CD4-positive, alpha-beta T cell (primary cell): ENCODE measurements at regions not wholly inside any gene's neighbourhood (a gene's known extent, or its start where the extent isn't known, plus 50 kb on each side); places are given as distances from the start of the nearest gene placed in this dataset.

Experiments used
- ATAC-seq: fragments of 200-7000 bp; cut with Tn5 transposase; one replicate; pipeline ENCODE4 v1.10.0; 2022; ENCODE audit warnings: mild to moderate bottlenecking; ENCODE audit not compliant: poor library complexity
- CTCF ChIA-PET: fragments of 350-600 bp; sonication (Branson Sonifier 250); formaldehyde crosslinking; loops from one replicate; lab custom pipeline; 2021; ENCODE audit warnings: antibody characterized with exemption, inconsistent platforms; lab: Charles Lee
- POLR2A ChIA-PET: fragments of 350-600 bp; sonication (Branson Sonifier 250); formaldehyde crosslinking; loops from one replicate; lab custom pipeline; 2021; ENCODE audit warnings: antibody characterized with exemption, inconsistent platforms; lab: Charles Lee
- DNase-seq, 14 experiments: peaks; one replicate each; pipeline ENCODE4 v3.0.0-alpha.2; 2013 to 2020; ENCODE audit warnings: mixed read lengths in 2 of 14
- H3K27ac ChIP-seq, 2 donors: one replicate each; pipeline versions ENCODE4 v1.5.1 to v1.7.0; 2013; ENCODE audit warnings: low read length in 2 of 2, low read depth in 1 of 2, mild to moderate bottlenecking in 1 of 2
- H3K27me3 ChIP-seq, 2 experiments: 1 replicate in 1 of 2; 2 replicates in 1 of 2; pipeline versions ENCODE4 v1.6.1 to v1.7.0; 2013; ENCODE audit warnings: low read length in 2 of 2, control low read depth in 1 of 2, mild to moderate bottlenecking in 1 of 2, moderate library complexity in 1 of 2; ENCODE audit not compliant: insufficient read depth in 2 of 2, control insufficient read depth in 1 of 2
- H3K36me3 ChIP-seq: one replicate; pipeline ENCODE4 v1.6.1; 2013; ENCODE audit warnings: low read length, control low read depth; ENCODE audit not compliant: insufficient read depth
- H3K4me1 ChIP-seq: one replicate; pipeline ENCODE4 v1.6.1; 2013; ENCODE audit warnings: low read length, control low read depth; ENCODE audit not compliant: insufficient read depth
- H3K4me3 ChIP-seq: one replicate; pipeline ENCODE4 v1.5.1; 2013; ENCODE audit warnings: mild to moderate bottlenecking, low read length, moderate library complexity
- H3K9me3 ChIP-seq, 2 experiments: 1 replicate in 1 of 2; 2 replicates in 1 of 2; pipeline versions ENCODE4 v1.6.1 to v1.7.0; 2013; ENCODE audit warnings: low read length in 2 of 2, mild to moderate bottlenecking in 2 of 2, control low read depth in 1 of 2, moderate library complexity in 1 of 2; ENCODE audit not compliant: control insufficient read depth in 1 of 2, insufficient read depth in 1 of 2
- H3K27ac Mint-ChIP-seq: one replicate; pipeline ENCODE4 v1.8.0; 2020; ENCODE audit warnings: mixed read lengths
- H3K27me3 Mint-ChIP-seq: one replicate; pipeline ENCODE4 v1.8.0; 2021; ENCODE audit warnings: mixed read lengths
- H3K36me3 Mint-ChIP-seq: one replicate; pipeline ENCODE4 v1.8.0; 2021; ENCODE audit warnings: low read depth, mixed read lengths
- H3K4me1 Mint-ChIP-seq: one replicate; pipeline ENCODE4 v1.8.0; 2021; ENCODE audit warnings: low read depth, mixed read lengths
- H3K4me3 Mint-ChIP-seq: one replicate; pipeline ENCODE4 v1.8.0; 2020; ENCODE audit warnings: mild to moderate bottlenecking, mixed read lengths
- H3K9me3 Mint-ChIP-seq: one replicate; pipeline ENCODE4 v1.8.0; 2020; ENCODE audit warnings: mixed read lengths
- intact Hi-C, 2 experiments: fragments of 100-400 bp; cut with DNase I in 1 of 2; cut with micrococcal nuclease in 1 of 2; formaldehyde crosslinking; loops; one replicate each; pipeline versions ENCODE4 v1.15.1 to v1.9.0; 2023 to 2025; cut with DNase I, micrococcal nuclease
- TF ChIP-seq, protein P1 (sequence below): fragments of 200-600 bp; IDR thresholded peaks from one replicate; pipeline ENCODE4 v1.8.0; 2022; ENCODE audit warnings: antibody characterized with exemption, mild to moderate bottlenecking

GRCh38 chr1:185488808-185489207 is 171.8 kb upstream of the IVNS1ABP start:
- no peak overlapping the region for H3K4me3 ChIP-seq
- H3K36me3 ChIP-seq: no peaks in the 10 kb centered on the region
- ATAC-seq (no peak), DNase-seq (no peak)
- Mint-ChIP-seq H3K27me3 (no peaks in the 10 kb centered on the region), H3K4me1 (no peaks in the 10 kb centered on the region), H3K27ac (no peak overlapping the region), H3K36me3 (no peaks in the 10 kb centered on the region), H3K4me3 (no peak overlapping the region), H3K9me3 (no peaks in the 10 kb centered on the region)
- no peaks in the 10 kb centered on the region for H3K9me3 ChIP-seq
- TF ChIP-seq, protein P1, sequence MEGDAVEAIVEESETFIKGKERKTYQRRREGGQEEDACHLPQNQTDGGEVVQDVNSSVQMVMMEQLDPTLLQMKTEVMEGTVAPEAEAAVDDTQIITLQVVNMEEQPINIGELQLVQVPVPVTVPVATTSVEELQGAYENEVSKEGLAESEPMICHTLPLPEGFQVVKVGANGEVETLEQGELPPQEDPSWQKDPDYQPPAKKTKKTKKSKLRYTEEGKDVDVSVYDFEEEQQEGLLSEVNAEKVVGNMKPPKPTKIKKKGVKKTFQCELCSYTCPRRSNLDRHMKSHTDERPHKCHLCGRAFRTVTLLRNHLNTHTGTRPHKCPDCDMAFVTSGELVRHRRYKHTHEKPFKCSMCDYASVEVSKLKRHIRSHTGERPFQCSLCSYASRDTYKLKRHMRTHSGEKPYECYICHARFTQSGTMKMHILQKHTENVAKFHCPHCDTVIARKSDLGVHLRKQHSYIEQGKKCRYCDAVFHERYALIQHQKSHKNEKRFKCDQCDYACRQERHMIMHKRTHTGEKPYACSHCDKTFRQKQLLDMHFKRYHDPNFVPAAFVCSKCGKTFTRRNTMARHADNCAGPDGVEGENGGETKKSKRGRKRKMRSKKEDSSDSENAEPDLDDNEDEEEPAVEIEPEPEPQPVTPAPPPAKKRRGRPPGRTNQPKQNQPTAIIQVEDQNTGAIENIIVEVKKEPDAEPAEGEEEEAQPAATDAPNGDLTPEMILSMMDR: no peak
- intact Hi-C loops: no loop called here
- H3K27me3 ChIP-seq: no peaks in the 10 kb centered on the region
- ChIA-PET CTCF (no interaction called here), POLR2A (no interaction called here)
- no peaks in the 10 kb centered on the region for H3K4me1 ChIP-seq
- H3K27ac ChIP-seq: no peak overlapping the region

DNA sequence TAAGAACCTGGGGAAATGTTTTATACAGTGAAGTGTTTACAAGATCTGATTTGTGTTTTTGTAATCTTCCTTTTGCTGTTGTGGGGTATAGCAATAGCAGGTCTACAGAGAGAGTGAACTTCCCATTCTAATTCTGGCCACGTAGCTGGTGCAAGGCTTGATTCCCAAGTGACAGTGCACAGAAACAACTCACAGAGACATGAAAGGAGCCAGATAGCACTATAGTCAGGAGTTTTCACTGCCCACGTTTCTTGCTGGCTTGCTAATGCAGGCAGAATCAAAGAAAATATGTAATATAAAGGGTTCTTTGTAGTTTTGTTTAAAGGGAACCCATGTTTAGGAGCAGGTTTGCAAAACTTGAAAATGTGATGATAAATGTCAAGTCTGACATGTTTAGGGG is 170.9 kb upstream of the IVNS1ABP start:
- H3K36me3 ChIP-seq: no peaks in the 10 kb centered on the region
- H3K27ac ChIP-seq: no peak overlapping the region
- Mint-ChIP-seq H3K27ac (no peak overlapping the region), H3K4me3 (no peak overlapping the region), H3K9me3 (no peaks in the 10 kb centered on the region), H3K27me3 (no peaks in the 10 kb centered on the region), H3K36me3 (no peaks in the 10 kb centered on the region), H3K4me1 (no peaks in the 10 kb centered on the region)
- ChIA-PET POLR2A (no interaction called here), CTCF (interaction anchor here (1.4 kb wide), 1 partner anchor 28 kb away, joined by 3 read pairs; no protein-coding TSS in a partner anchor)
- no peaks in the 10 kb centered on the region for H3K27me3 ChIP-seq
- intact Hi-C loops: no loop called here
- TF ChIP-seq, protein P1: no peak
- no peaks in the 10 kb centered on the region for H3K9me3 ChIP-seq
- DNase-seq: no peak
- no peak for ATAC-seq
- H3K4me3 ChIP-seq: no peak overlapping the region
- H3K4me1 ChIP-seq: no peaks in the 10 kb centered on the region

- Mint-ChIP-seq H3K9me3 (no peaks in the 10 kb centered on the region), H3K27me3 (no peaks in the 10 kb centered on the region), H3K4me3 (no peak overlapping the region), H3K27ac (no peak overlapping the region), H3K36me3 (no peaks in the 10 kb centered on the region), H3K4me1 (no peaks in the 10 kb centered on the region)
- Histone ChIP-seq H3K27ac (no peak overlapping the region), H3K4me3 (no peak overlapping the region), H3K36me3 (no peaks in the 10 kb centered on the region), H3K4me1 (no peaks in the 10 kb centered on the region), H3K9me3 (no peaks in the 10 kb centered on the region), H3K27me3 (no peaks in the 10 kb centered on the region)
- CTCF ChIA-PET: interaction anchor here (0.8 to 1.4 kb wide), 2 partner anchors 29 to 94 kb away, joined by 3 read pairs; no protein-coding TSS in a partner anchor
- ATAC-seq (no peak), DNase-seq (no peak)
- TF ChIP-seq, protein P1: no peak
- intact Hi-C loops: no loop called here
- POLR2A ChIA-PET: no interaction called here
These were observed 170.0 kb upstream of the IVNS1ABP start for GRCh38 chr1:185487026-185487425.
